Epithelial cell of esophagus (primary cell): ENCODE measurements at regions not wholly inside any gene's neighbourhood (a gene's known extent, or its start where the extent isn't known, plus 50 kb on each side); places are given as distances from the start of the nearest gene placed in this dataset.
A peak's percentile ranks its signal among the peaks of the same experiment; 100 is the strongest.
"Not testable (repeated sequence)": the region's sequence is repeated elsewhere in the genome, so short reads cannot be mapped to it uniquely, and the experiment has no call there.

Experiments used
- DNase-seq: peaks from one replicate; pipeline ENCODE4 v3.0.0; 2010; ENCODE audit warnings: low read depth
- H3K4me3 ChIP-seq: 2 replicates; pipeline ENCODE4 v1.5.1; 2011; ENCODE audit warnings: mild to moderate bottlenecking, low read length, control low read depth
- TF ChIP-seq, protein P1 (sequence below): IDR thresholded peaks from 2 replicates; pipeline ENCODE4 v1.5.1; 2011; ENCODE audit warnings: low read depth, mild to moderate bottlenecking, low read length, control low read depth, inconsistent platforms; ENCODE audit not compliant: insufficient read depth; ENCODE audit errors: missing control alignments

DNA sequence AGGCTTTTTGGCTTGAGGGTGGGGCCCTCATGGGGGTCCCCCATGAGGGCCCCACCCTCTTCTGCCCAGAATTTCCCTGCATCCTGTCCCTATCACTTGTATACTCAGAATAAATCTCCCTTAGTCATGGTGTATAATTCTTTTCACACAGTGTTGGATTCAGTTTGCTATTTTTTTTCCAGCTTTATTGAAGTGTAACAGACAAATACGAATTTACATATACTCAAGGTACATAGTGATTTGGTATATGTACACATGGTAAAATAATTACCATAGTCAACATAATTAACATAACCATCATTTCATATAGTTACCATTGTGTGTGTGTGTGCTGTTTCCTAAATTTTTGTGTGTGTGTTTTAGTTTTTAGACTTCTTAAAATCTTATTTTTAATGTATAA, 289.4 kb downstream of the CNTNAP3B start:
- not testable (repeated sequence) for H3K4me3 ChIP-seq, DNase-seq

GRCh38 chr9:41838953-41839352, 290.3 kb downstream of the CNTNAP3B start:
- not testable (repeated sequence) for H3K4me3 ChIP-seq, DNase-seq

GRCh38 chr9:41838562-41838851, 290.7 kb downstream of the CNTNAP3B start:
- not testable (repeated sequence) for DNase-seq, H3K4me3 ChIP-seq

- not testable (repeated sequence) for DNase-seq, H3K4me3 ChIP-seq
Observed at GRCh38 chr9:41837684-41838561, 291.3 kb downstream of the CNTNAP3B start.

- DNase-seq, H3K4me3 ChIP-seq: not testable (repeated sequence)
Observed at GRCh38 chr9:41833108-41833507, 296.1 kb downstream of the CNTNAP3B start.

- not testable (repeated sequence) for DNase-seq, H3K4me3 ChIP-seq
Observed at GRCh38 chr9:41824723-41825122, 304.5 kb downstream of the CNTNAP3B start.

DNA sequence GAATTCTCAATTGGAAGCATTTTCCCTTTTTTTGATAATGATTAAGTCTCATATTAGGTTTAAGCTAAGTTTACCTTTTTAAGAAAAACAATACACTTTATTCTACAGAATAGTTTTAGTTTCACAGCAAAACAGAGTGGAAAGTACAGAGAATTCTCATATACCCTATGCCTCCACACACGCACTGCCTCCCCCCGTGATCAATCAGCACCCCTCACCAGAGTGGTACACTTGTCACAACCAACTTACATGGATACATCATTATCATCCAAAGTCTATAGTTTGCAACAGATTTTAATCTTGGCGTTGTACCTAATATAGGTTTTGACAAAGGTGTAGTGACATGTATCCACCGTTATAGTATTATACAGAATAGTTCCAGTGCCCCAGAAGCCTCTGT, 326.5 kb downstream of the CNTNAP3B start:
- H3K4me3 ChIP-seq, DNase-seq: not testable (repeated sequence)

DNA sequence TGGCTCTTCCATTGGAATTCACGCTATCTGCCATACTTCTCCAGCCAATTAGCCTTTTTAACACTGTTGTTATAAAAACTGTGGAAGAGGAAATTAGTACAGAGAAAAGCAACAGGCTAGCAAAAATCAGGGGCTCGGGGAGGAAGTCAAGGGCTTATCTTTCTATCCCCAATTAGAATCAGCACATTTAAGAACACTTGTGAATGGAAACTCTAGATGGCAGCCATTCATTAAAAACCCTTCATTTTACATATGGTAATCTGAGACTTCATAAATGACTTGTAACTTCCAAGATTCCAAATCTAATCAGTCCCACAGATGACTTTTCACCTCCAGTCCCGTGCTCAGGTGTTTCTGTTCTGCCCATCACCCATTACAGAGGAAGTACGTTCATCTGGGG, 330.5 kb downstream of the CNTNAP3B start:
- not testable (repeated sequence) for H3K4me3 ChIP-seq
- peak; percentile 48 for DNase-seq
- TF ChIP-seq, protein P1, sequence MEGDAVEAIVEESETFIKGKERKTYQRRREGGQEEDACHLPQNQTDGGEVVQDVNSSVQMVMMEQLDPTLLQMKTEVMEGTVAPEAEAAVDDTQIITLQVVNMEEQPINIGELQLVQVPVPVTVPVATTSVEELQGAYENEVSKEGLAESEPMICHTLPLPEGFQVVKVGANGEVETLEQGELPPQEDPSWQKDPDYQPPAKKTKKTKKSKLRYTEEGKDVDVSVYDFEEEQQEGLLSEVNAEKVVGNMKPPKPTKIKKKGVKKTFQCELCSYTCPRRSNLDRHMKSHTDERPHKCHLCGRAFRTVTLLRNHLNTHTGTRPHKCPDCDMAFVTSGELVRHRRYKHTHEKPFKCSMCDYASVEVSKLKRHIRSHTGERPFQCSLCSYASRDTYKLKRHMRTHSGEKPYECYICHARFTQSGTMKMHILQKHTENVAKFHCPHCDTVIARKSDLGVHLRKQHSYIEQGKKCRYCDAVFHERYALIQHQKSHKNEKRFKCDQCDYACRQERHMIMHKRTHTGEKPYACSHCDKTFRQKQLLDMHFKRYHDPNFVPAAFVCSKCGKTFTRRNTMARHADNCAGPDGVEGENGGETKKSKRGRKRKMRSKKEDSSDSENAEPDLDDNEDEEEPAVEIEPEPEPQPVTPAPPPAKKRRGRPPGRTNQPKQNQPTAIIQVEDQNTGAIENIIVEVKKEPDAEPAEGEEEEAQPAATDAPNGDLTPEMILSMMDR: peak; percentile 11

GRCh38 chr9:41790719-41791363, 338.4 kb downstream of the CNTNAP3B start:
- H3K4me3 ChIP-seq: not testable (repeated sequence)
- peak; percentile 54 for DNase-seq

DNA sequence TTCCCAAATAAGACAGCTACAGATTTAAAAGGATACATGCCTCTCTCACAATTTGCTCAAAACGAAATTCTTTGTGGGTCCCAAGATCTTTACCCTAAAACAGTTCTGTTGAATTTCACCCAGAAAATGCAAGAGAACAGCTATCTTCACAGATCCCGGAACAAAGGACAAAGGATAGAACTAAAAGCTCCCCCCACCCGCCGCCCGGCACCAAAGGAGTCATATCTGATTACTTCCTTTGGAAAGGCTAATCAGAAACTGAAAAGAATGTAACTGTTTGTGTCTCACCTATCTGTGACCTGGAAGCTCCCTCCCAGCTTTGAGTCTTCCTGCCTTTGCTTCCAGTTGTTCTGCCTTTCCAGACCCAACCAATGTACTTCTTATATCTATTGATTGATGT, 339.2 kb downstream of the CNTNAP3B start:
- H3K4me3 ChIP-seq, DNase-seq: not testable (repeated sequence)

DNA sequence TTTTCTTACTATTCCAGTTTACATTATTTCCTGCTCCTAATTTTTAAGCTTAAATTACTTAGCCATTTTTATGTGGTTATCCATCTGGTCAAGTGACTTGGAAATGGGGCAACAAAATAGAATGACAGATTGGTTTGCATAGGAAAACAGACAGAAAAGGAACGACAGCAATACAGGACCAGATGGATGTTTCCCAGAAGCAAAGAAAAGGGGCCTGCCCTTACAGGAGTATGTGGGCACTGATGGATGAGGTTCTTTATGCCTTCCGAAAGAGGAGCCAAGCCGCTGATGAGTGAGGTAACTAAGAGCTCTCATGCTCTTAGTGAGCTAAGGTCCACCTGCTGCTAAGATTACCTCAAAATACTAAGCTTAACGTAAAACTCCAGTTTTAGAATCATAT, 339.8 kb downstream of the CNTNAP3B start:
- DNase-seq, H3K4me3 ChIP-seq: not testable (repeated sequence)

DNA sequence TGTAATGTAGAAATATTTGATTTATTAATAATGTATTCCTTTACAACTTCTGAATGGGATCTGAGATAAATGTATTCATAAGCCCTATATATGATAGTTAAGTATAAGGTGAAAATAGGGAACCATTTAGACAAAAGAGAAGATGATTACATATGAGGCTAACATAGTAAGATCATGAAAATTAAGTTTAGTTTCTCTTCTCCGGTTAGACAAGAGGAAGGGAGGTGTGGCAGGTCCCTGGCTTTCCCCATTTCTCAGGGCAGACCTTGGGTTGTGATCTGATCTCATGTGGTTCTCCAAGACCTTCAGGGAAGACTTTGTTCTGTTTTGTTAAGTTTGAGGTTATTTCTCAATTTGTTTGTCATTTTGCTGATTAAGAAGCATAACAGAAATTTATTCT, 341.3 kb downstream of the CNTNAP3B start:
- H3K4me3 ChIP-seq, DNase-seq: not testable (repeated sequence)

DNA sequence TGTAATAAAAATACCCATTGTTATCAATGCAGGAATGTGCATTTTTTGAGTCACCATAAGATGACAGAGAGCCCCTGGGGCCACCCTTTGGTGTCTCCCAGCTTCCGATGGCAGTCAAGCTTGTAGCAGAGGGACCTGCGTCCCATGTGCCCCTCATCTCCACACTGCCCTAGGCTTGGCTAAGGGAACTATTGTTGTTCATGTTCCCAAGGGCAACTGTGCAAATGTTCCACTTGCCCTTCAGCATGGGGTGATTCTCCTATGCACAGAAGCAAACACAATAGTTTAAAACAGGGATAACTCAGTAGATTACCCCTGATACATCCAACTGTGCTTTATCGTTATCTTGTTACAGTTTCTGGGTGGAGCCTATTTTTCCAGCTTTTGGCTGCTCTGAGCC, 342.0 kb downstream of the CNTNAP3B start:
- not testable (repeated sequence) for H3K4me3 ChIP-seq, DNase-seq

DNA sequence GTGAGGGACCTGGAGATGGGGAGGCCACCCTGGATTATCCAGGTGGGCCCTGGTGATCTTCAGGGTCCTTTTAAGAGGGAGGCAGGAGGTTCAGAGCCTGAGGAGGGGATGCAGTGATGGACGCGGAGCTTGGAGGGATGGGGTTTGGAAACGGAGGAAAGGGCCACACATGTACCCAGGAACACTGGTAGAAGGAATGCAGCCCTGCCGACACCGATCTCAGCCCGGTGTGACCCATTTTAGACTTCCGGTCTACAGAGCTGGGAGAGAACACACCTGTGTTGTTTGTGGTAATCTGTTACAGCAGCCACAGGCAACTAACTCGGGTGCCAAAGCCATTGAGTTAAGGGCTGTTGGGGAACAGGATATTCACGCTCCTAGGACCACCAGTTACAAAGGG, 345.2 kb downstream of the CNTNAP3B start:
- H3K4me3 ChIP-seq, DNase-seq: not testable (repeated sequence)

- DNase-seq, H3K4me3 ChIP-seq: not testable (repeated sequence)
Observed at GRCh38 chr9:41783070-41783810, 346.0 kb downstream of the CNTNAP3B start.

- not testable (repeated sequence) for H3K4me3 ChIP-seq, DNase-seq
Observed at GRCh38 chr9:41781899-41782298, 347.3 kb downstream of the CNTNAP3B start.

GRCh38 chr9:41779897-41780406, 349.3 kb downstream of the CNTNAP3B start:
- H3K4me3 ChIP-seq, DNase-seq: not testable (repeated sequence)

DNA sequence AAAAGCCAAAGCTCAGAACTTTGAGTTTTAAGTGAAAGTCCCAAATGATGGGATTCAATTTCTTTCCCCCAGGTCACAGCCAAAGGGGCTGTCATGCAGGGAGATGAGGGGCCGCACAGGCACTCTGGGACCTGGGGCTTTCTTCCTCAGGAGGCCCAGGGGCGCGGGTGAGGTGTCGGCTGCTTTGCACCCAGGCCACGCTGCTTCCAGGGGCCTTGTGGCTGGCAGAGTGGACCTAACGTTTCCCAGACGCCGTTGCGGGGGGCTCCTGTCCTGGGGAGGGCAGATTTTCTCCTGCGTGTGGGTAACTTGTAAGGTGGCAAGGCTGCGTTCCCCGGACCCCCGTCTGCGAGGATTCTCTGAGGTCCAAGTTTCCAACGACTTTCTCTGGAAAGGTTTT, 350.0 kb downstream of the CNTNAP3B start:
- DNase-seq, H3K4me3 ChIP-seq: not testable (repeated sequence)
